ENCODE measurements at regions not wholly inside any gene's neighbourhood (a gene's known extent, or its start where the extent isn't known, plus 50 kb on each side); places are given as distances from the start of the nearest gene placed in this dataset.

DNA sequence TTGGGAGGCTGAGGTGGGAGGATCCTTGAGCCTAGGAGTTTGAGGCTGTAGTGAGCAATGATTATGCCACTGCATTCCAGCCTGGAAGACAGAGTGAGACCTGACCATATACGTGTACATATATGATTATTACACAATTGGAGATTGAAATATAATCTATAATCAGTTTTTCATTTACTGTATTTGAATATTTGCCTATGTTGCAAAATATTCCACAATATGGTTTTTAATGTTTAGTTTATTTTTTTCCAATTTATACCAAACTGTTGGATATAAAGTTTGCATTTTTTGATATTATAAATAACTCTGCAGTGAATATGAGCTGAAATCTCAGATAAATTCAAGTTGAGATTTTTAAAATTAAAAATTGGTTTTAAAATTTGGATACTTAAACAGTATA is 79.6 kb upstream of the SIRPG start:
- no peak for ATAC-seq
- H3K27ac ChIP-seq (ENCODE audit: control insufficient read depth, insufficient read depth): no peak overlapping the region
- in situ Hi-C loops (cut with MboI) (no loop called here), intact Hi-C loops (cut with micrococcal nuclease; ENCODE audit: unreplicated experiment) (no loop called here)
- H3K9me3 ChIP-seq (replicated peaks; ENCODE audit: control insufficient read depth, insufficient read depth, low read length): no peaks in the 10 kb centered on the region
- ChIA-PET RAD21 (ENCODE audit: unreplicated experiment) (no interaction called here), CTCF (interaction anchor here (0.8 to 2.3 kb wide), 5 partner anchors 40 to 234 kb away, joined by 3 to 12 read pairs (median 5); no protein-coding TSS in a partner anchor), POLR2A (no interaction called here), SMC1A (ENCODE audit: uncharacterized antibody, unreplicated experiment) (interaction anchor here (0.7 to 4.9 kb wide), 6 partner anchors 16 to 229 kb away, joined by 3 to 24 read pairs (median 3); no protein-coding TSS in a partner anchor)
- H2AFZ ChIP-seq (ENCODE audit: control insufficient read depth, low read depth, low read length): no peak overlapping the region
- no peak overlapping the region for H3K9ac ChIP-seq (ENCODE audit: control insufficient read depth, insufficient read depth, low read length)
- no peak for DNase-seq (ENCODE audit: low read depth, low spot score)
- FAIRE-seq: no peak
- H3K4me2 ChIP-seq (ENCODE audit: control insufficient read depth, insufficient read depth): no peak overlapping the region
- BruUV-seq (replicated peaks): no TSS peak
- TF ChIP-seq SRF (IDR thresholded peaks at IDR 0.05; ENCODE audit: low read depth in 2 of 2, low read length in 2 of 2) (no peak), MEF2B (IDR thresholded peaks at IDR 0.05; ENCODE audit: partially characterized antibody, poor library complexity, severe bottlenecking) (no peak), STAT1 (conservative IDR thresholded peaks at IDR 0.05) (no peak), ATF7 (IDR thresholded peaks at IDR 0.05; ENCODE audit: low read depth) (no peak)
- 22% methylated on average over 1 of the region's 1 CpG for WGBS (ENCODE audit: insufficient coverage, insufficient replicate concordance, low lambda C conversion rate, missing lambda C conversion rate)
- H3K79me2 ChIP-seq (ENCODE audit: control insufficient read depth, insufficient read depth, low read length): no peaks in the 10 kb centered on the region
- H3K27me3 ChIP-seq (replicated peaks in 1 of 2; ENCODE audit: control insufficient read depth in 2 of 2, insufficient read depth in 2 of 2, low read length in 1 of 2): no peaks in the 10 kb centered on the region
- H4K20me1 ChIP-seq (ENCODE audit: control insufficient read depth, insufficient read depth): no peaks in the 10 kb centered on the region
- no peak overlapping the region for H3K4me3 ChIP-seq
- peaks cover 11% of the 10 kb centered on the region; the same call in 1 of the 2 replicates for H3K4me1 ChIP-seq (ENCODE audit: control insufficient read depth, insufficient read depth, low read length)
- no peaks in the 10 kb centered on the region for H3K36me3 ChIP-seq (ENCODE audit: control insufficient read depth in 2 of 2, insufficient read depth in 2 of 2, low read length in 1 of 2)

DNA sequence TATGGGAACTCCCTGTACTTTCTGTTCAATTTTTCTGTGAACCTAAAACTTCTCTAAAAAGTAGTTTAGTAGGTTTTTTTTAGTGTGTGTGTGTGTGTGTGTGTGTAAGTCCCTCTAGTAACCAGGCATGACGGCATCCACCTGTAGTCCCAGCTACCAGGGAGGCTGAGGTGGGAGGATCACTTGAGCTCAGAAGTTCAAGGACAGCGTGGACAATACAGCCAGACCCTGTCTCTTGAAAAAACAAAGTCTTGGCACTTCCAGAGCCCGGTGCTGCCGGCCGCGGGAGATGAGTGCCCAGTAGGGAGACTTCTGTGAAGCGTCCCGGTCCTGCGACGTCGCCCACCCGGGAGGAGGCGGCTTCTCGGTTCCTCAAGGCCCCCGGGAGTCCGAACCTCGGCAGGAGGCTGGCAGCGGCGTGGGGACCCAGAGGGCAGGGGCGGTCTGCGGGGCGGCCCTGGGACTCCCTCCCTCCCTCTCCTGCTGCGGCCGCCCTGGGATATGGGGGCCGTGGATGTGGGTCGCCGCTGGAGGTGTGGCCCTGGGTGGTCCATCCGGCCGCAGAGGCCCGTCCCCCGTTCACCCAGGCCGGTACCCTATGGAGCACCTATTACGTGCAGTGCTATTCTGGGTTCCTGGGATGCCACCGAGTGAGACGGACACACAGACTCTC is 78.0 kb upstream of the SIRPG start:
- intact Hi-C loops (cut with micrococcal nuclease; ENCODE audit: unreplicated experiment): loop anchor here (2.0 kb wide), 1 partner anchor 199 kb away; no protein-coding TSS in a partner anchor
- TF ChIP-seq, protein P1, sequence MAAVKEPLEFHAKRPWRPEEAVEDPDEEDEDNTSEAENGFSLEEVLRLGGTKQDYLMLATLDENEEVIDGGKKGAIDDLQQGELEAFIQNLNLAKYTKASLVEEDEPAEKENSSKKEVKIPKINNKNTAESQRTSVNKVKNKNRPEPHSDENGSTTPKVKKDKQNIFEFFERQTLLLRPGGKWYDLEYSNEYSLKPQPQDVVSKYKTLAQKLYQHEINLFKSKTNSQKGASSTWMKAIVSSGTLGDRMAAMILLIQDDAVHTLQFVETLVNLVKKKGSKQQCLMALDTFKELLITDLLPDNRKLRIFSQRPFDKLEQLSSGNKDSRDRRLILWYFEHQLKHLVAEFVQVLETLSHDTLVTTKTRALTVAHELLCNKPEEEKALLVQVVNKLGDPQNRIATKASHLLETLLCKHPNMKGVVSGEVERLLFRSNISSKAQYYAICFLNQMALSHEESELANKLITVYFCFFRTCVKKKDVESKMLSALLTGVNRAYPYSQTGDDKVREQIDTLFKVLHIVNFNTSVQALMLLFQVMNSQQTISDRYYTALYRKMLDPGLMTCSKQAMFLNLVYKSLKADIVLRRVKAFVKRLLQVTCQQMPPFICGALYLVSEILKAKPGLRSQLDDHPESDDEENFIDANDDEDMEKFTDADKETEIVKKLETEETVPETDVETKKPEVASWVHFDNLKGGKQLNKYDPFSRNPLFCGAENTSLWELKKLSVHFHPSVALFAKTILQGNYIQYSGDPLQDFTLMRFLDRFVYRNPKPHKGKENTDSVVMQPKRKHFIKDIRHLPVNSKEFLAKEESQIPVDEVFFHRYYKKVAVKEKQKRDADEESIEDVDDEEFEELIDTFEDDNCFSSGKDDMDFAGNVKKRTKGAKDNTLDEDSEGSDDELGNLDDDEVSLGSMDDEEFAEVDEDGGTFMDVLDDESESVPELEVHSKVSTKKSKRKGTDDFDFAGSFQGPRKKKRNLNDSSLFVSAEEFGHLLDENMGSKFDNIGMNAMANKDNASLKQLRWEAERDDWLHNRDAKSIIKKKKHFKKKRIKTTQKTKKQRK (IDR thresholded peaks at IDR 0.05; ENCODE audit: low read depth, low read length): no peak
- TF ChIP-seq ESRRA (IDR thresholded peaks at IDR 0.05; ENCODE audit: low read length) (no peak), ZNF622 (IDR thresholded peaks at IDR 0.05) (no peak), IRF5 (IDR thresholded peaks at IDR 0.05; ENCODE audit: borderline replicate concordance) (no peak), MEF2A (IDR thresholded peaks at IDR 0.05; ENCODE audit: insufficient read depth, low read depth, low read length) (no peak), GATAD2B (conservative IDR thresholded peaks at IDR 0.05; ENCODE audit: low read depth) (no peak), ZNF217 (IDR thresholded peaks at IDR 0.05) (no peak)

More for the DNA sequence above, 78.0 kb upstream of the SIRPG start:
- Histone ChIP-seq H4K20me1 (ENCODE audit: control insufficient read depth, insufficient read depth) (no peaks in the 10 kb centered on the region), H3K4me3 (no peak overlapping the region), H3K9ac (ENCODE audit: control insufficient read depth, insufficient read depth, low read length) (no peak overlapping the region), H3K36me3 (ENCODE audit: control insufficient read depth in 2 of 2, insufficient read depth in 2 of 2, low read length in 1 of 2) (no peaks in the 10 kb centered on the region), H3K27me3 (replicated peaks in 1 of 2; ENCODE audit: control insufficient read depth in 2 of 2, insufficient read depth in 2 of 2, low read length in 1 of 2) (no peaks in the 10 kb centered on the region), H3K4me2 (ENCODE audit: control insufficient read depth, insufficient read depth) (no peak overlapping the region), H3K9me3 (replicated peaks; ENCODE audit: control insufficient read depth, insufficient read depth, low read length) (no peaks in the 10 kb centered on the region), H3K4me1 (ENCODE audit: control insufficient read depth, insufficient read depth, low read length) (peaks cover 16% of the 10 kb centered on the region), H3K79me2 (ENCODE audit: control insufficient read depth, insufficient read depth, low read length) (no peaks in the 10 kb centered on the region), H3K27ac (ENCODE audit: control insufficient read depth, insufficient read depth) (no peak overlapping the region), H2AFZ (ENCODE audit: control insufficient read depth, low read depth, low read length) (no peak overlapping the region)
- ChIA-PET POLR2A (interaction anchor here (1.0 kb wide), 1 partner anchor 117 kb away, joined by 3 read pairs; no protein-coding TSS in a partner anchor), SMC1A (ENCODE audit: uncharacterized antibody, unreplicated experiment) (interaction anchor here (0.7 to 5.5 kb wide), 17 partner anchors 10 to 297 kb away, joined by 3 to 138 read pairs (median 4); no protein-coding TSS in a partner anchor), CTCF (interaction anchor here (1.0 to 3.4 kb wide), 16 partner anchors 13 to 232 kb away, joined by 3 to 53 read pairs (median 6); no protein-coding TSS in a partner anchor), RAD21 (ENCODE audit: unreplicated experiment) (interaction anchor here (1.0 to 3.2 kb wide), 8 partner anchors 13 to 227 kb away, joined by 3 to 44 read pairs (median 6); no protein-coding TSS in a partner anchor)
- in situ Hi-C loops (cut with MboI): no loop called here
- WGBS (ENCODE audit: insufficient coverage, insufficient replicate concordance, low lambda C conversion rate, missing lambda C conversion rate): 61% methylated on average over 35 of the region's 35 CpGs
- no TSS peak for BruUV-seq (replicated peaks)
- no peak for FAIRE-seq
- no peak for ATAC-seq
- no peak for DNase-seq (ENCODE audit: low read depth, low spot score)

All from GM12878 (cell line).